HepG2 (cell line): ENCODE measurements at regions not wholly inside any gene's neighbourhood (a gene's known extent, or its start where the extent isn't known, plus 50 kb on each side); places are given as distances from the start of the nearest gene placed in this dataset.

ENCODE experiments used
- CBX2 ChIP-seq, 2 experiments: fragments of 200-600 bp in 1 of 2; sonication (generic); formaldehyde crosslinking in 1 of 2; IDR thresholded peaks; 2 replicates each; pipeline versions ENCODE4 v1.7.0 to v1.8.1; 2018 to 2022; ENCODE audit warnings: low read depth in 2 of 2, low read length in 1 of 2, mild to moderate bottlenecking in 1 of 2, missing genetic modification reagents in 1 of 2
- CTCF ChIP-seq: sonication (generic); formaldehyde crosslinking; IDR thresholded peaks from 2 replicates; pipeline ENCODE4 v1.5.0; 2020; ENCODE audit warnings: mild to moderate bottlenecking, missing genetic modification reagents, moderate library complexity
- KAT8 ChIP-seq: IDR thresholded peaks from 2 replicates; pipeline ENCODE4 v1.6.1; 2016; ENCODE audit warnings: missing genetic modification reagents, missing compliant biosample characterization
- MAFG ChIP-seq: sonication (generic); formaldehyde crosslinking; IDR thresholded peaks from 2 replicates; pipeline ENCODE4 v1.5.1; 2020; ENCODE audit warnings: mild to moderate bottlenecking, missing genetic modification reagents
- POLR2A ChIP-seq, 2 experiments: IDR thresholded peaks; 2 replicates each; pipeline ENCODE4 v1.6.1; 2011; ENCODE audit warnings: low read depth in 2 of 2, low read length in 2 of 2, mild to moderate bottlenecking in 1 of 2, moderate library complexity in 1 of 2; ENCODE audit not compliant: insufficient read depth in 1 of 2
- TARDBP ChIP-seq: sonication (generic); formaldehyde crosslinking; IDR thresholded peaks from 2 replicates; pipeline ENCODE4 v1.8.0; 2022; ENCODE audit warnings: mild to moderate bottlenecking, missing genetic modification reagents
- ZNF274 ChIP-seq: sonication (generic); formaldehyde crosslinking; IDR thresholded peaks from 2 replicates; pipeline ENCODE4 v1.5.1; 2020; ENCODE audit warnings: mild to moderate bottlenecking, missing genetic modification reagents
- ZNF747 ChIP-seq: sonication (generic); formaldehyde crosslinking; IDR thresholded peaks from 2 replicates; pipeline ENCODE4 v1.8.1; 2023; ENCODE audit warnings: missing genetic modification reagents, mild to moderate bottlenecking, borderline replicate concordance

- no peak for TF ChIP-seq CBX2 (IDR thresholded peaks at IDR 0.05; ENCODE audit: low read depth, low read length)
- no peak for TF ChIP-seq CBX2 (CRISPR knock-in tag; IDR thresholded peaks at IDR 0.05; ENCODE audit: low read depth)
- TF ChIP-seq KAT8 = no peak
- TF ChIP-seq MAFG (CRISPR knock-in tag) = no peak
- no peak for TF ChIP-seq TARDBP
- no peak for TF ChIP-seq ZNF274 (CRISPR knock-in tag)
- no peak for TF ChIP-seq CTCF (CRISPR knock-in tag)
- no peak for TF ChIP-seq ZNF747 (CRISPR knock-in tag)
- no peak for TF ChIP-seq POLR2A (IDR thresholded peaks at IDR 0.05; ENCODE audit: insufficient read depth in 1 of 2, low read depth in 2 of 2, low read length in 2 of 2)
Measured at GRCh38 chr7:96400518-96400917, 78.6 kb upstream of the SLC25A13 start.
